HCT116 (cell line): ENCODE measurements at regions not wholly inside any gene's neighbourhood (a gene's known extent, or its start where the extent isn't known, plus 50 kb on each side); places are given as distances from the start of the nearest gene placed in this dataset.

Source experiments
- CTCF ChIP-seq, 3 experiments: fragments of 200-600 bp in 1 of 3; sonication (generic) in 1 of 3; IDR thresholded peaks in 2 of 3; conservative IDR thresholded peaks in 1 of 3; 2 replicates each; pipeline ENCODE4 v1.5.1; 2012 to 2017; ENCODE audit warnings: low read depth in 2 of 3, low read length in 2 of 3, antibody characterized with exemption in 1 of 3, borderline replicate concordance in 1 of 3, control low read depth in 1 of 3, mild to moderate bottlenecking in 1 of 3, mixed read lengths in 1 of 3, mixed run types in 1 of 3, moderate library complexity in 1 of 3; ENCODE audit not compliant: insufficient read depth in 1 of 3
- EZH2 ChIP-seq: fragments of 200-600 bp; sonication (generic); IDR thresholded peaks from 2 replicates; pipeline ENCODE4 v1.6.1; 2017; ENCODE audit warnings: antibody characterized with exemption, mixed run types
- EZH2phosphoT487 ChIP-seq: fragments of 200-600 bp; IDR thresholded peaks from 2 replicates; pipeline ENCODE4 v1.6.1; 2018; ENCODE audit warnings: antibody characterized with exemption, borderline replicate concordance
- JUND ChIP-seq: IDR thresholded peaks from 2 replicates; pipeline ENCODE4 v1.6.1; 2012
- POLR2A ChIP-seq: IDR thresholded peaks from 2 replicates; pipeline ENCODE4 v1.7.0; 2011; ENCODE audit warnings: borderline replicate concordance; ENCODE audit not compliant: insufficient read depth, insufficient read length; ENCODE audit errors: extremely low read depth
- POLR2AphosphoS5 ChIP-seq: IDR thresholded peaks from 2 replicates; pipeline ENCODE4 v1.6.1; 2011; ENCODE audit warnings: mild to moderate bottlenecking, low read depth, low read length, moderate library complexity
- RAD21 ChIP-seq: IDR thresholded peaks from 2 replicates; pipeline ENCODE4 v1.6.1; 2012; ENCODE audit warnings: low read depth, mild to moderate bottlenecking
- SP1 ChIP-seq: IDR thresholded peaks from 2 replicates; pipeline ENCODE4 v1.6.1; 2012; ENCODE audit warnings: low read depth
- ZBTB33 ChIP-seq: IDR thresholded peaks from 2 replicates; pipeline ENCODE4 v1.6.1; 2011; ENCODE audit warnings: mild to moderate bottlenecking, low read length, moderate library complexity; ENCODE audit not compliant: insufficient replicate concordance; ENCODE audit errors: extremely low read depth
- ZNF274 ChIP-seq: fragments of 200-500 bp; sonication (Bioruptor generic); IDR thresholded peaks from 2 replicates; pipeline ENCODE4 v1.6.1; 2014; ENCODE audit warnings: mild to moderate bottlenecking, low read depth, low read length, inconsistent platforms
- TF ChIP-seq, protein P1 (sequence below): IDR thresholded peaks from 2 replicates; pipeline ENCODE4 v1.6.1; 2012; ENCODE audit warnings: low read depth

- TF ChIP-seq POLR2AphosphoS5 (no peak), CTCF (IDR thresholded peaks at IDR 0.05 in 2 of 3, conservative IDR thresholded peaks at IDR 0.05 in 1 of 3; ENCODE audit: borderline replicate concordance in 1 of 3, insufficient read depth in 1 of 3, low read depth in 2 of 3, low read length in 2 of 3) (no peak), EZH2 (no peak), ZNF274 (no peak), EZH2phosphoT487 (no peak), SP1 (no peak), POLR2A (no peak), RAD21 (no peak), ZBTB33 (no peak), JUND (no peak)
- TF ChIP-seq, protein P1, sequence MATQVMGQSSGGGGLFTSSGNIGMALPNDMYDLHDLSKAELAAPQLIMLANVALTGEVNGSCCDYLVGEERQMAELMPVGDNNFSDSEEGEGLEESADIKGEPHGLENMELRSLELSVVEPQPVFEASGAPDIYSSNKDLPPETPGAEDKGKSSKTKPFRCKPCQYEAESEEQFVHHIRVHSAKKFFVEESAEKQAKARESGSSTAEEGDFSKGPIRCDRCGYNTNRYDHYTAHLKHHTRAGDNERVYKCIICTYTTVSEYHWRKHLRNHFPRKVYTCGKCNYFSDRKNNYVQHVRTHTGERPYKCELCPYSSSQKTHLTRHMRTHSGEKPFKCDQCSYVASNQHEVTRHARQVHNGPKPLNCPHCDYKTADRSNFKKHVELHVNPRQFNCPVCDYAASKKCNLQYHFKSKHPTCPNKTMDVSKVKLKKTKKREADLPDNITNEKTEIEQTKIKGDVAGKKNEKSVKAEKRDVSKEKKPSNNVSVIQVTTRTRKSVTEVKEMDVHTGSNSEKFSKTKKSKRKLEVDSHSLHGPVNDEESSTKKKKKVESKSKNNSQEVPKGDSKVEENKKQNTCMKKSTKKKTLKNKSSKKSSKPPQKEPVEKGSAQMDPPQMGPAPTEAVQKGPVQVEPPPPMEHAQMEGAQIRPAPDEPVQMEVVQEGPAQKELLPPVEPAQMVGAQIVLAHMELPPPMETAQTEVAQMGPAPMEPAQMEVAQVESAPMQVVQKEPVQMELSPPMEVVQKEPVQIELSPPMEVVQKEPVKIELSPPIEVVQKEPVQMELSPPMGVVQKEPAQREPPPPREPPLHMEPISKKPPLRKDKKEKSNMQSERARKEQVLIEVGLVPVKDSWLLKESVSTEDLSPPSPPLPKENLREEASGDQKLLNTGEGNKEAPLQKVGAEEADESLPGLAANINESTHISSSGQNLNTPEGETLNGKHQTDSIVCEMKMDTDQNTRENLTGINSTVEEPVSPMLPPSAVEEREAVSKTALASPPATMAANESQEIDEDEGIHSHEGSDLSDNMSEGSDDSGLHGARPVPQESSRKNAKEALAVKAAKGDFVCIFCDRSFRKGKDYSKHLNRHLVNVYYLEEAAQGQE: no peak
Measured at GRCh38 chr1:115524236-115524635, 117.5 kb upstream of the VANGL1 start.
